Stimulated activated CD4-positive, alpha-beta T cell treated with anti-CD3 and anti-CD28 coated beads, Interleukin-1b, Interleukin-23, amount 100 ng/mL, for 4 hours (primary cell): ENCODE measurements at regions not wholly inside any gene's neighbourhood (a gene's known extent, or its start where the extent isn't known, plus 50 kb on each side); places are given as distances from the start of the nearest gene placed in this dataset.
"Not testable (repeated sequence)": the region's sequence is repeated elsewhere in the genome, so short reads cannot be mapped to it uniquely, and the experiment has no call there.

ENCODE experiments used
- DNase-seq, 2 donors: peaks; one replicate each; pipeline ENCODE4 v3.0.0-alpha.2; 2020; ENCODE audit warnings: low read depth in 2 of 2

DNA sequence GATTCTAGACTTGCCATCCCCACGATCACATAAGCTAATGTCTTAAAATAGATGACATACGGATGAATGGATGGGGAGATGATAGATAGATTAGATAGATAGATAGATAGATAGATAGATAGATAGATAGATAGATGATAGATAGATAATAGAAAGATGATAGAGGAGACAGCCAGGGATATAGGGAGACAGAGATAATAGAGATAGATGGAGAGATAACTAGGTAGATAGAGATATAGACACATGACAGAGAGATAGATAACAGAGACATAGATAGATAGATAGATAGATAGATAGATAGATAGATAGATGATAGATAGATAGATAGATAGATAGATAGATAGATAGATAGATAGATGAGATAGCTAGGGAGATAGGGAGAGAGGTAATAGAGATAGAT, 511.0 kb upstream of the AUTS2 start:
- not testable (repeated sequence) for DNase-seq

DNA sequence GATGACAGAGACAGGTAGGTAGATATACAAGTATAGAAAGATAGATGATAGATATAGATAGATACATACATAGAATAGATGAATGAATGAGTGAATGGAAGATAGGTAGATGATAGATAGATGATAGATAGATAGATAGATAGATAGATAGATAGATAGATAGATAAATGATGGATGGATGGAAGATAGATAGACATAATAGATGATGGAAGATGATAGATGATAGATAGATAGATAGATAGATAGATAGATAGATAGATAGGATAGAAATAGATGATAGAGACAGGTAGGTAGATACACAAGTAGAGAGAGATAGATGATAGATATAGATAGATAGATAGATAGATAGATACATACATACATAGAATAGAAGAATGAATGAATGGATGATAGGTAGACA, 510.1 kb upstream of the AUTS2 start:
- DNase-seq, result no peak

DNA sequence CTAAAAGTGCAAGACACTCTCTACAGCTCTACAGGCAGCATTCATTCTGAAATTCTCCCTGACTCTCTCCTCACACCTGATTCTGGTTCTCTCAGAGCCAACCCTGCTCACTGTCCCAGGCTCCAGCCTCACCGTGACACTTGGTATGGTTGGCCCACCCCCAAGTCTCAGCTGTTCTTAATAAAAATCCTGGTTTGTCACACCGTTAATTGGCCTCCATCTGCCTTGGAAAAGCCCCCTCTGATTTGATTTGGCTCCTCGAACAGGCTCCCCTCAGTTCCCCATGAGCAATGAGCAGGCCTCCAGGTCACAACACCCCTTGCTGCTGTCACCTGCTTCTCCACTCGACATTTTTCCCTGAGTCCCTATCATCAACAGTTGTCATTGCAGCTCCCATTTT, 507.3 kb upstream of the AUTS2 start:
- no peak for DNase-seq

- DNase-seq, result no peak
Measured at GRCh38 chr7:69091521-69091920, 506.8 kb upstream of the AUTS2 start.

GRCh38 chr7:69095127-69095526, 503.1 kb upstream of the AUTS2 start:
- DNase-seq, result no peak

GRCh38 chr7:69095649-69096048, 502.6 kb upstream of the AUTS2 start:
- no peak for DNase-seq

DNA sequence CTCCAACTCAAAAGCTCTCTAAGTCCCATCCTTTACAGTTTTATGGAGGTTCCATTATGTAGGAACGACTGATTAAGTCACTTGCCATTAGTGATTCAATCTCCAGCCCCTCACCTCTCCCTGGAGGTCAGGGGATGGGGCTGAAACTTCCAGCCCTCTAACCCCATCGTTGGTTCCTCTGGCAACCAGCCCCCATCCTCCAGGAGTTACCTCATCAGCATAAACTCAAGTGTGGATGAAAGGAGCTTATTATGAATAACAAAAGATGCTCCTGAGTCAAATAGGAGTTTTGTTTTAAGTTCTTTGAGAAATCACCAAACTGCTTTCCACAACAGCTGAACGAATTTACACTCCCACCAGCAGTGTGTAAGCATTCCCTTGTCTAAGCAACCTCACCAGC, 494.3 kb upstream of the AUTS2 start:
- no peak for DNase-seq

DNA sequence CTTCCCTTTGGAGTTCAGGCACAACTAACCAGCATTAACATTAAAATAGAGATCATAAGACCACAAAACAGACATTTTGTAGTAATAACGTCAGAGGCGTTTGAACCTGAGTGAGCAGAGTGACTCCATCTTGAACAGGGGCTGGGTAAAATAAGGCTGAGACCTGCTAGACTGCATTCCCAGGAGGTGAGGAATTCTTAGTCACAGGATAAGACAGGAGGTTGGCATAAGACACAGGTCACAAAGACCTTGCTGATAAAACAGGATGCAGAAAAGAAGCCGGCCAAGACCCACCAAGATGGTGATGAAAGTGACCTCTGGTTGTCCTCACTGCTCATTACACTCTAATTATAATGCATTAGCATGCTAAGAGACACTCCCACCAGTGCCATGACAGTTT, 493.2 kb upstream of the AUTS2 start:
- no peak for DNase-seq

GRCh38 chr7:69105981-69106380, 492.3 kb upstream of the AUTS2 start:
- no peak for DNase-seq

GRCh38 chr7:69106449-69106848, 491.8 kb upstream of the AUTS2 start:
- not testable (repeated sequence) for DNase-seq

DNA sequence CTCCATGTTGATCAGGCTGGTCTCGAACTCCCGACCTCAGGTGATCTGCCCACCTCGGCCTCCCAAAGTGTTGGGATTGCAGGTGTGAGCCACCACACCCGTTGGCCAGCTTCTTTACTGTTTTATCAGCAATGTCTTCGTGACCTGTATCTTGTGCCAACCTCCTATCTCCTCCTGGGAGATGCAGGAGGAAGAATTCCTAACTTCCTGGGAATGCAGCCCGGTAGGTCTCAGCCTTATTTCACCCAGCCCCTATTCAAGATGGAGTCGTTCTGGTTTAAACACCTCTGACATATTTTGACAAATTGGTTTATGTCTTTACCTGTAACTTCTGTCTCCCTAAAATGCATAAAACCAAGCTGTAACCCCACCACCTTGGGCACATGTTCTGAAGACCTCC, 491.3 kb upstream of the AUTS2 start:
- not testable (repeated sequence) for DNase-seq

DNA sequence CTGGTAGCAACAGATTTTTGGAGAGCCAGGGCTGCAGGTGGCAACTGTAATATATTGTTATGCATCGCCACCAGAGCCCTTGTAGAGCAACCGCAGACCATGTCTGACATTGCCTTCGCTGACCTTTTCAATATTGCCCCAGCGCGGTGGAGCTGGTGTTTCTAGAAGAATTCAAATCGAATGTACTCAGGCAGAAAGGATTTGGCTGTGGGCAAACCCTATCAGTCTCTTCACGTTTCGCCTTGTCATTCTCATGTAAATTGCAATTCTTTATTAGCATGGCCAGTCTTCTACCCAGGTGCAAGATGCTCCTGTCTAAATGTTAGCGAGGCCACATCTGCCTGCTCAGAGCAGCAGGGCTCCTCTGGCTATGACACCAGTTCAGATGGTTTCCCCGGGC, 490.2 kb upstream of the AUTS2 start:
- DNase-seq, result no peak

GRCh38 chr7:69109246-69109645, 489.0 kb upstream of the AUTS2 start:
- DNase-seq, result no peak

GRCh38 chr7:69109879-69110278, 488.4 kb upstream of the AUTS2 start:
- DNase-seq, result no peak

GRCh38 chr7:69110450-69111050, 487.7 kb upstream of the AUTS2 start:
- DNase-seq, result no peak

DNA sequence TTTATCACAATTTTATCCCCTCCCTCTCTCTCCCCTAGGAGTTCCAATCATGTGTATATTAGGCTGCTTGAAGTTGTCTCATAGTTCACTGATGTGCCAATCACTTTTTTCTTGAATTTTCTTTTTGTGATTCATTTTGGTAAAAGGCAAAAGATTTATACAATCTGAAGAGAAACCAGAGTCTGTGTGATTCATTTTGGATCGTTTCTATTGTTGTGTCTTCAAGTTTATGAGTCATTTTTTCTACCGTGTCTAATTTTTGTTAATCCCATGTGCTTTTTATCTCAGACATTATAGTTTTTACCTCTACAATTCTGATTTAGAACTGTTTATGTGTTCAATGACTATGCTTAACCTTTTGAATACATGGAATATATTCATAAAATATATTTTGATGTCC, 483.9 kb upstream of the AUTS2 start:
- no peak for DNase-seq

- no peak for DNase-seq
Measured at GRCh38 chr7:69115788-69116187, 482.5 kb upstream of the AUTS2 start.

DNA sequence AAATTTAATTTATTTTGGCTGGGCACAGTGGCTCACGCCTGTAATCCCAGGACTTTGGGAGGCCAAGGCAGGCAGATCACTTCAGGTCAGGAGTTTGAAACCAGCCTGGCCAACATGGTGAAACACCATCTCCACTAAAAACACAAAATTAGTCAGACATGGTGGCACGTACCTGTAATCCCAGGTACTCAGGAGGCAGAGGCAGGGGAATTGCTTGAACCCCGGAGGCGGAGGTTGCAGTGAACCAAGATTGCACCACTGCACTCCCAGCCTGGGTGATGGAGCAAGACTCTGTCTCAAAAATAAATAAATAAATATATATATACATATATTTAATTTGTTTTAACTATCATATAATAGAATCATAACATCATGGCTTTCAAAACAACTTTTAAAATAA, 482.1 kb upstream of the AUTS2 start:
- DNase-seq, result not testable (repeated sequence)

DNA sequence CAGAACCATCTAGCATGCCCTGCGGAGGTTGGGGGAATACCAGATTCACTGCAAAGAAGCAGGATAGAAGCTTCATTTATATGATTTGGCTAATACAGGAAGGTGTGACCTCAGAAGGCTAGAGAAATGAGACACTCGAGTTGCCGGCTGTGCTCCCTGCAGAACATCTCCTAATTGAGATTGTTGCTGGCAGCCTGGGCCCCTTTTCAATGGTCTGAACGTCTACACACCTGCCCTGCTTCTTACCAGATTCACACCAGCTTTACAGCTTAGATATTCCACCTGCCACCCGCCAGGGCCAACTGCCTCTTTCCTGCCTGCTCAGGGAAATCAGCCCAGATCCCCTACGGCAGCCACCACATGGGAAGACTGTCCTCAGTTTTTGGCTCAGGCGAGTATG, 475.3 kb upstream of the AUTS2 start:
- DNase-seq, result no peak

DNA sequence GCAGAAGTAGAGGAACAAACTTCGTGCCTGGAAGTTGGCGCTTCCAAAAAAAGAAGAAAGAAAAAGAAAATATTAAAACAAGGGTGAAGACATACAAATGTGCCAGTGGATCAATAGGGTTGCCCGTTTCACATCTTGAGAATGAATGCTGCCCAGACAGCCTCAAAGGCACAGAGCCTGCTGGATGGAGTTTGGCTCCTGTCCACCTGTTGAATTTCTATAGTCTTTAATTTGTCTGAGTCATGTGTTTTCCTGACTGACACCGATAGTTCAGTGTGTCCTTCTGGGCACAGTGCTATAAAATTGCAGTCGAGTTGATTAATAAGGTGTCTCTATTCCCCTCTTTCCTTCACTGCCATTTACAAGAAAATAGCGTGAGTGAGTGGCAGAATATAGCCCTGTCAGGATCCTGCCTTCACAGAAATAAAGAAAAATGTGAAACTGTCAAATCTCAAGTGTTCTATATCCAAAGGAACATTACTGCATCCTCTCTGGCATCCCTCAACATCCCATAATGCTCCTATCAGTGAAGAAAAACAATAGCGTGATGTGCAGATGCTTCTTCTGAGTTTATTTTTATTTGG, 471.3 kb upstream of the AUTS2 start:
- DNase-seq, result no peak

- DNase-seq, result no peak
Measured at GRCh38 chr7:69129524-69129923, 468.8 kb upstream of the AUTS2 start.

DNA sequence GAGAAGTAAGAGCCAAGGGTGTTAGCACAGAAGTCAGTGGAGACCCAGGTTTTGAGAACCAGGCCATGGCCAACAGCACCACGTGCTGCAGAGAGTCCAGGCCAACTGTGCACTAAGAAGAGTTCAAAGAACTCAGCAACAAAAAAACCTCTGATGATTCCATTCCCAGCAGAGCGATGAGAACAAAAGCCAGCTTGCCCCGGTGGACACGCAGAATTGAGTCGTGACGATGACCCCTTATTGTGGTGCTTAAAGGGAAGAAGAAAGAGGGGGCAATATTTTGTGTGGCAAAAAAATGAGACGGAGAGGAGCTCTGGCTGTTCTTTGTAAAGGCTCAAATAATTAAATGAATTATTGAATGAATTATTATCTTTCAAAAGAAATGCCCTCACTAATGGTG, 468.3 kb upstream of the AUTS2 start:
- DNase-seq, result no peak

- DNase-seq, result no peak
Measured at GRCh38 chr7:69130396-69130795, 467.9 kb upstream of the AUTS2 start.

GRCh38 chr7:69134316-69134715, 464.0 kb upstream of the AUTS2 start:
- DNase-seq, result no peak
